H1 (cell line): ENCODE measurements at regions not wholly inside any gene's neighbourhood (a gene's known extent, or its start where the extent isn't known, plus 50 kb on each side); places are given as distances from the start of the nearest gene placed in this dataset.

Source experiments
- ASH2L ChIP-seq: fragments of 200-600, 300-600 bp; sonication (generic); IDR thresholded peaks from one replicate; pipeline ENCODE4 v1.7.1; 2017; ENCODE audit warnings: low read length
- BACH1 ChIP-seq: IDR thresholded peaks from 2 replicates; pipeline ENCODE4 v1.6.1; 2012; ENCODE audit warnings: low read length, improper control_type of control experiment
- BCL11A ChIP-seq, 2 experiments: IDR thresholded peaks; one replicate each; pipeline ENCODE4 v1.6.1; 2011; ENCODE audit warnings: low read depth in 2 of 2, low read length in 2 of 2, mild to moderate bottlenecking in 2 of 2
- CBX5 ChIP-seq: fragments of 300-800, 300-1000 bp; sonication (generic); IDR thresholded peaks from 2 replicates; pipeline ENCODE4 v1.7.1; 2016; ENCODE audit warnings: antibody characterized with exemption, low read length, low read depth
- CEBPB ChIP-seq: IDR thresholded peaks from 2 replicates; pipeline ENCODE4 v1.6.1; 2012; ENCODE audit warnings: low read depth, low read length
- CHD1 ChIP-seq: IDR thresholded peaks from 2 replicates; pipeline ENCODE4 v1.6.1; 2012; ENCODE audit warnings: low read depth, low read length, improper control_type of control experiment
- CREB1 ChIP-seq: IDR thresholded peaks from 2 replicates; pipeline ENCODE4 v1.6.1; 2012; ENCODE audit warnings: inconsistent platforms
- EGR1 ChIP-seq: IDR thresholded peaks from 2 replicates; pipeline ENCODE4 v1.6.1; 2011; ENCODE audit warnings: low read depth, low read length, borderline replicate concordance
- EP300 ChIP-seq, 2 experiments: IDR thresholded peaks; 1 replicate in 1 of 2; 2 replicates in 1 of 2; pipeline ENCODE4 v1.6.1; 2011 to 2012; ENCODE audit warnings: low read depth in 2 of 2, low read length in 2 of 2, mild to moderate bottlenecking in 2 of 2, borderline replicate concordance in 1 of 2, inconsistent platforms in 1 of 2, moderate library complexity in 1 of 2
- EZH2 ChIP-seq: fragments of 200-600 bp; sonication (generic); IDR thresholded peaks from 2 replicates; pipeline ENCODE4 v1.7.1; 2012; ENCODE audit warnings: low read depth, mild to moderate bottlenecking, moderate library complexity, low read length, inconsistent platforms; ENCODE audit not compliant: severe bottlenecking
- FOSL1 ChIP-seq: IDR thresholded peaks from 2 replicates; pipeline ENCODE4 v1.6.1; 2011; ENCODE audit warnings: mild to moderate bottlenecking, low read depth, low read length, moderate library complexity; ENCODE audit not compliant: insufficient read depth
- GABPA ChIP-seq: IDR thresholded peaks from 2 replicates; pipeline ENCODE4 v1.6.1; 2011; ENCODE audit warnings: mild to moderate bottlenecking, low read length, moderate library complexity, borderline replicate concordance; ENCODE audit not compliant: insufficient read depth
- HDAC2 ChIP-seq, 2 experiments: fragments of 300-600 bp in 1 of 2; sonication (generic) in 1 of 2; IDR thresholded peaks; 2 replicates each; pipeline ENCODE4 v1.6.1; 2011 to 2012; ENCODE audit warnings: low read depth in 2 of 2, low read length in 2 of 2, mild to moderate bottlenecking in 2 of 2, moderate library complexity in 2 of 2, borderline replicate concordance in 1 of 2, inconsistent platforms in 1 of 2
- KDM1A ChIP-seq: fragments of 200-600, 300-600 bp; sonication (generic); IDR thresholded peaks from 2 replicates; pipeline ENCODE4 v1.7.1; 2016; ENCODE audit warnings: mild to moderate bottlenecking, low read length, borderline replicate concordance
- KDM4A ChIP-seq: IDR thresholded peaks from one replicate; pipeline ENCODE4 v1.7.1; 2012; ENCODE audit warnings: low read depth, mild to moderate bottlenecking, moderate library complexity, low read length, inconsistent platforms; ENCODE audit not compliant: severe bottlenecking
- KDM5A ChIP-seq: fragments of 200-600 bp; IDR thresholded peaks from 2 replicates; pipeline ENCODE4 v1.7.1; 2012; ENCODE audit warnings: mild to moderate bottlenecking, low read length, inconsistent platforms, mixed read lengths
- PHF8 ChIP-seq: fragments of 200-600 bp; sonication (generic); conservative IDR thresholded peaks from 2 replicates; pipeline ENCODE4 v1.7.1; 2012; ENCODE audit warnings: low read depth, mild to moderate bottlenecking, inconsistent platforms, low read length, moderate library complexity
- POLR2A ChIP-seq, 2 experiments: IDR thresholded peaks; 1 replicate in 1 of 2; 2 replicates in 1 of 2; pipeline ENCODE4 v1.6.1; 2011; ENCODE audit warnings: low read depth in 2 of 2, low read length in 2 of 2, mild to moderate bottlenecking in 2 of 2; ENCODE audit errors: control extremely low read depth in 1 of 2
- RXRA ChIP-seq: IDR thresholded peaks from 2 replicates; pipeline ENCODE4 v1.6.1; 2011; ENCODE audit warnings: low read depth, mild to moderate bottlenecking, low read length, moderate library complexity; ENCODE audit not compliant: insufficient read depth
- SP1 ChIP-seq: IDR thresholded peaks from 2 replicates; pipeline ENCODE4 v1.6.1; 2011; ENCODE audit warnings: low read depth, low read length
- SRF ChIP-seq: IDR thresholded peaks from 2 replicates; pipeline ENCODE4 v1.6.1; 2011; ENCODE audit warnings: mild to moderate bottlenecking, low read depth, low read length, moderate library complexity
- TCF12 ChIP-seq: IDR thresholded peaks from 2 replicates; pipeline ENCODE4 v1.6.1; 2011; ENCODE audit warnings: low read depth, mild to moderate bottlenecking, low read length
- YY1 ChIP-seq: IDR thresholded peaks from 2 replicates; pipeline ENCODE4 v1.6.1; 2011; ENCODE audit warnings: low read depth, mild to moderate bottlenecking, low read length
- ZNF274 ChIP-seq: IDR thresholded peaks from 2 replicates; pipeline ENCODE4 v1.7.0; 2012; ENCODE audit warnings: low read length, borderline replicate concordance; ENCODE audit errors: extremely low read depth
- TF ChIP-seq, protein P1 (sequence below): IDR thresholded peaks from 2 replicates; pipeline ENCODE4 v1.6.1; 2011; ENCODE audit warnings: low read depth, mild to moderate bottlenecking, low read length; ENCODE audit not compliant: insufficient read depth

DNA sequence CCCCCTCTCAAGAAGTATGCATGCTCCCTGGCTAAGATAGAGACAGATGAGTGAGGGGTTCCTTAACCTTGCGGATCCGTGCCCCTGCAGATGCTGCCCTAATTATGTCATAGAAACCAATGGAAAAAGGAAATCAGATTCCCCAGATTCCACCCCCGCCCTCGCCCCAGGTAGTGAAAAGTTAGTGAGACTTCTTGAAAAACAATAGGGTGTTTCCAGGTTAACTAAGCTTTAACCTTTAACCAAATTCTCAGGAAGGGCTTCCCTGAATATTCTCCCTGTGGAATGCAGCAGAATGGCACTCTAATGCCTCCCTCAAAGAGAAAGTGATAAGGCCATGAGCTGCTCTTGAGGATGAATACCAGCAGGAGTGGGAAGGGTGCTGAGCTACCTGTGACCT is 116.0 kb upstream of the RANBP3L start (continued):
- TF ChIP-seq CBX5, result no peak
- no peak for TF ChIP-seq ZNF274
- no peak for TF ChIP-seq BACH1
- TF ChIP-seq, protein P1, sequence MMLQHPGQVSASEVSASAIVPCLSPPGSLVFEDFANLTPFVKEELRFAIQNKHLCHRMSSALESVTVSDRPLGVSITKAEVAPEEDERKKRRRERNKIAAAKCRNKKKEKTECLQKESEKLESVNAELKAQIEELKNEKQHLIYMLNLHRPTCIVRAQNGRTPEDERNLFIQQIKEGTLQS, result no peak
- no peak for TF ChIP-seq POLR2A (IDR thresholded peaks at IDR 0.05; ENCODE audit: control extremely low read depth in 1 of 2, low read depth in 2 of 2, low read length in 2 of 2)
- no peak for TF ChIP-seq CREB1
- no peak for TF ChIP-seq FOSL1
- TF ChIP-seq KDM4A, result no peak
- TF ChIP-seq EGR1, result peak; percentile 88
- TF ChIP-seq YY1, result peak; percentile 63; the same call in 1 of the 2 replicates
- TF ChIP-seq GABPA, result no peak
- TF ChIP-seq SRF, result no peak
- TF ChIP-seq RXRA, result peak; percentile 69; the same call in 1 of the 2 replicates
- TF ChIP-seq HDAC2 (IDR thresholded peaks at IDR 0.05; ENCODE audit: borderline replicate concordance in 1 of 2, low read depth in 2 of 2, low read length in 2 of 2), result peak; percentile 59 to 79; a peak in 2 of 4 replicates
- TF ChIP-seq PHF8, result no peak
- TF ChIP-seq TCF12, result no peak; the same call in 1 of the 2 replicates
- no peak for TF ChIP-seq CHD1
- TF ChIP-seq KDM1A, result no peak
- TF ChIP-seq BCL11A (IDR thresholded peaks at IDR 0.05; ENCODE audit: low read depth in 2 of 2, low read length in 2 of 2), result no peak
- peak; percentile 43 for TF ChIP-seq ASH2L
- TF ChIP-seq CEBPB, result no peak
- TF ChIP-seq EZH2, result no peak
- no peak; a peak in 1 of 3 replicates for TF ChIP-seq EP300 (IDR thresholded peaks at IDR 0.05; ENCODE audit: borderline replicate concordance in 1 of 2, low read depth in 2 of 2, low read length in 2 of 2)
- TF ChIP-seq SP1, result peak; percentile 74; the same call in 1 of the 2 replicates
- no peak for TF ChIP-seq KDM5A
